H1 (cell line): ENCODE measurements at regions not wholly inside any gene's neighbourhood (a gene's known extent, or its start where the extent isn't known, plus 50 kb on each side); places are given as distances from the start of the nearest gene placed in this dataset.

ENCODE experiments used
- CTCF ChIA-PET: fragments of 300-600 bp; sonication (Branson Sonifier 250); formaldehyde crosslinking; loops from one replicate; lab custom pipeline; 2021; ENCODE audit not compliant: partially characterized antibody; lab: Charles Lee
- POLR2A ChIA-PET: fragments of 300-600 bp; sonication (Branson Sonifier 250); formaldehyde crosslinking; loops from one replicate; lab custom pipeline; 2021; ENCODE audit warnings: inconsistent platforms; ENCODE audit not compliant: partially characterized antibody; lab: Charles Lee
- DNase-seq, 2 experiments: peaks; one replicate each; pipeline versions ENCODE4 v3.0.0 to v3.0.0-alpha.2; 2010 to 2022; ENCODE audit warnings: low spot score in 2 of 2, low read depth in 1 of 2, mixed read lengths in 1 of 2
- FAIRE-seq: peaks from 2 replicates; lab custom pipeline; 2011; peaks lifted over from hg19 to GRCh38; lab: Jason Lieb, UNC
- H2AFZ ChIP-seq: 2 replicates; pipeline ENCODE4 v1.8.1; 2012; ENCODE audit warnings: low read length, inconsistent platforms
- H2AK5ac ChIP-seq: 2 replicates; pipeline ENCODE4 v1.6.1; 2013; ENCODE audit warnings: low read depth, low read length
- H2BK120ac ChIP-seq: replicated peaks from 2 replicates; pipeline ENCODE3; 2013; ENCODE audit warnings: low read depth, low read length, inconsistent platforms
- H2BK12ac ChIP-seq: 2 replicates; pipeline ENCODE4 v1.6.1; 2013; ENCODE audit warnings: low read depth, low read length
- H2BK15ac ChIP-seq: 2 replicates; pipeline ENCODE4 v1.6.1; 2013; ENCODE audit warnings: low read length
- H2BK20ac ChIP-seq: 2 replicates; pipeline ENCODE4 v1.6.1; 2013; ENCODE audit warnings: low read length
- H2BK5ac ChIP-seq: 2 replicates; pipeline ENCODE4 v1.6.1; 2013; ENCODE audit warnings: low read depth, low read length
- H3K14ac ChIP-seq: 2 replicates; pipeline ENCODE4 v1.6.1; 2013; ENCODE audit warnings: inconsistent platforms; ENCODE audit not compliant: insufficient read length
- H3K18ac ChIP-seq: 2 replicates; pipeline ENCODE4 v1.6.1; 2013; ENCODE audit warnings: low read length; ENCODE audit errors: extremely low read depth
- H3K23ac ChIP-seq: 2 replicates; pipeline ENCODE4 v1.6.1; 2013; ENCODE audit warnings: inconsistent platforms; ENCODE audit not compliant: insufficient read length
- H3K23me2 ChIP-seq: 2 replicates; pipeline ENCODE4 v1.6.1; 2013; ENCODE audit warnings: low read depth, low read length
- H3K27ac ChIP-seq: 2 replicates; pipeline ENCODE4 v1.6.1; 2011; ENCODE audit warnings: low read depth, low read length, inconsistent platforms
- H3K27me3 ChIP-seq, 4 experiments: replicated peaks in 1 of 4; 1 replicate in 1 of 4; 2 replicates in 3 of 4; pipeline versions ENCODE4 v1.6.1 to v1.8.1; 2011 to 2013; ENCODE audit warnings: low read length in 3 of 4, mild to moderate bottlenecking in 3 of 4, inconsistent platforms in 2 of 4, mixed read lengths in 2 of 4, moderate library complexity in 1 of 4; ENCODE audit not compliant: control insufficient read depth in 3 of 4, insufficient read depth in 3 of 4; ENCODE audit errors: extremely low read depth in 1 of 4
- H3K36me3 ChIP-seq, 4 experiments: 2 replicates each; pipeline versions ENCODE4 v1.6.1 to v1.8.1; 2011 to 2013; ENCODE audit warnings: mild to moderate bottlenecking in 4 of 4, low read length in 3 of 4, moderate library complexity in 2 of 4, control low read depth in 1 of 4, inconsistent platforms in 1 of 4; ENCODE audit not compliant: insufficient read depth in 4 of 4, control insufficient read depth in 2 of 4
- H3K4ac ChIP-seq: replicated peaks from 2 replicates; pipeline ENCODE3; 2013; ENCODE audit warnings: low read length, low read depth, mixed read lengths, inconsistent platforms; ENCODE audit not compliant: insufficient read length
- H3K4me1 ChIP-seq, 4 experiments: replicated peaks in 1 of 4; 1 replicate in 1 of 4; 2 replicates in 3 of 4; pipeline versions ENCODE4 v1.6.1 to v1.8.1; 2011 to 2013; ENCODE audit warnings: low read length in 3 of 4, inconsistent platforms in 2 of 4, mixed read lengths in 1 of 4; ENCODE audit not compliant: insufficient read depth in 4 of 4, control insufficient read depth in 3 of 4
- H3K4me2 ChIP-seq, 2 experiments: 2 replicates each; pipeline versions ENCODE4 v1.6.1 to v1.8.1; 2011 to 2013; ENCODE audit warnings: low read depth in 2 of 2, low read length in 2 of 2, control low read depth in 1 of 2, inconsistent platforms in 1 of 2, mild to moderate bottlenecking in 1 of 2; ENCODE audit not compliant: insufficient read depth in 1 of 2
- H3K4me3 ChIP-seq, 4 experiments: fragments of 200-600, 300-600 bp in 1 of 4; sonication (generic), shearing (Covaris generic), sonication (Bioruptor Twin) in 1 of 4; 2 replicates each; pipeline versions ENCODE4 v1.5.1 to v1.8.1; 2011 to 2016; ENCODE audit warnings: low read length in 4 of 4, low read depth in 3 of 4, control low read depth in 2 of 4, inconsistent platforms in 2 of 4, mild to moderate bottlenecking in 2 of 4, mixed read lengths in 1 of 4, moderate library complexity in 1 of 4; ENCODE audit not compliant: insufficient read depth in 2 of 4; ENCODE audit errors: extremely low read depth in 1 of 4
- H3K56ac ChIP-seq: replicated peaks from 2 replicates; pipeline ENCODE3; 2013; ENCODE audit warnings: low read depth, mild to moderate bottlenecking, mixed read lengths, low read length, inconsistent platforms; ENCODE audit not compliant: insufficient read length
- H3K79me1 ChIP-seq: 2 replicates; pipeline ENCODE4 v1.6.1; 2013; ENCODE audit warnings: low read depth, low read length, control low read depth
- H3K79me2 ChIP-seq, 2 experiments: 2 replicates each; pipeline versions ENCODE4 v1.6.1 to v1.8.1; 2012 to 2013; ENCODE audit warnings: low read length in 2 of 2, mild to moderate bottlenecking in 2 of 2, inconsistent platforms in 1 of 2; ENCODE audit not compliant: insufficient read depth in 2 of 2, control insufficient read depth in 1 of 2
- H3K9ac ChIP-seq, 4 experiments: replicated peaks in 1 of 4; 1 replicate in 1 of 4; 2 replicates in 3 of 4; pipeline versions ENCODE4 v1.6.1 to v1.8.1; 2011 to 2013; ENCODE audit warnings: low read depth in 3 of 4, low read length in 3 of 4, control low read depth in 2 of 4, mild to moderate bottlenecking in 2 of 4, moderate library complexity in 2 of 4, inconsistent platforms in 1 of 4; ENCODE audit errors: extremely low read depth in 1 of 4
- H3K9me3 ChIP-seq, 2 experiments: 2 replicates each; pipeline versions ENCODE4 v1.6.1 to v1.8.1; 2012 to 2013; ENCODE audit warnings: mild to moderate bottlenecking in 2 of 2, moderate library complexity in 2 of 2, control low read depth in 1 of 2, inconsistent platforms in 1 of 2, low read depth in 1 of 2, low read length in 1 of 2, mixed read lengths in 1 of 2; ENCODE audit not compliant: insufficient read depth in 2 of 2
- H4K20me1 ChIP-seq, 2 experiments: replicated peaks in 1 of 2; 2 replicates each; pipeline versions ENCODE3 to v1.8.1; 2011 to 2013; ENCODE audit warnings: inconsistent platforms in 2 of 2, low read length in 2 of 2, mild to moderate bottlenecking in 1 of 2; ENCODE audit not compliant: insufficient read depth in 2 of 2, control insufficient read depth in 1 of 2
- H4K5ac ChIP-seq: 2 replicates; pipeline ENCODE4 v1.6.1; 2013; ENCODE audit warnings: low read length, low read depth, mixed read lengths, inconsistent platforms; ENCODE audit not compliant: insufficient read length
- H4K8ac ChIP-seq: 2 replicates; pipeline ENCODE4 v1.8.0; 2013; ENCODE audit warnings: mild to moderate bottlenecking, moderate library complexity, low read length, inconsistent platforms; ENCODE audit not compliant: insufficient read depth; ENCODE audit errors: extremely low read depth
- H4K91ac ChIP-seq: replicated peaks from 2 replicates; pipeline ENCODE3; 2013; ENCODE audit warnings: low read length, mixed read lengths, inconsistent platforms; ENCODE audit not compliant: insufficient read length
- ATF3 ChIP-seq: IDR thresholded peaks from 2 replicates; pipeline ENCODE4 v1.6.1; 2011; ENCODE audit warnings: low read depth, mild to moderate bottlenecking, low read length; ENCODE audit not compliant: insufficient read depth
- CEBPB ChIP-seq: IDR thresholded peaks from 2 replicates; pipeline ENCODE4 v1.6.1; 2012; ENCODE audit warnings: low read depth, low read length
- EZH2 ChIP-seq: fragments of 200-600 bp; sonication (generic); IDR thresholded peaks from 2 replicates; pipeline ENCODE4 v1.7.1; 2012; ENCODE audit warnings: low read depth, mild to moderate bottlenecking, moderate library complexity, low read length, inconsistent platforms; ENCODE audit not compliant: severe bottlenecking
- FOSL1 ChIP-seq: IDR thresholded peaks from 2 replicates; pipeline ENCODE4 v1.6.1; 2011; ENCODE audit warnings: mild to moderate bottlenecking, low read depth, low read length, moderate library complexity; ENCODE audit not compliant: insufficient read depth
- HDAC6 ChIP-seq: IDR thresholded peaks from one replicate; pipeline ENCODE4 v1.7.1; 2012; ENCODE audit warnings: low read depth, mild to moderate bottlenecking, inconsistent platforms, low read length, moderate library complexity
- MAX ChIP-seq: IDR thresholded peaks from 2 replicates; pipeline ENCODE4 v1.6.1; 2012; ENCODE audit warnings: inconsistent platforms
- PHF8 ChIP-seq: fragments of 200-600 bp; sonication (generic); conservative IDR thresholded peaks from 2 replicates; pipeline ENCODE4 v1.7.1; 2012; ENCODE audit warnings: low read depth, mild to moderate bottlenecking, inconsistent platforms, low read length, moderate library complexity
- SAP30 ChIP-seq: fragments of 300-600 bp; sonication (generic); IDR thresholded peaks from 2 replicates; pipeline ENCODE4 v1.7.1; 2012; ENCODE audit warnings: low read length, moderate library complexity, mild to moderate bottlenecking, inconsistent platforms; ENCODE audit not compliant: insufficient read depth, insufficient replicate concordance
- SIN3A ChIP-seq, 2 experiments: IDR thresholded peaks in 1 of 2; conservative IDR thresholded peaks in 1 of 2; 2 replicates each; pipeline ENCODE4 v1.6.1; 2011 to 2012; ENCODE audit warnings: low read length in 2 of 2, improper control_type of control experiment in 1 of 2, low read depth in 1 of 2, mild to moderate bottlenecking in 1 of 2
- SIRT6 ChIP-seq: IDR thresholded peaks from one replicate; pipeline ENCODE4 v1.7.1; 2012; ENCODE audit warnings: low read length, inconsistent platforms
- SUZ12 ChIP-seq: fragments of 200-600 bp; sonication (generic); IDR thresholded peaks from 2 replicates; pipeline ENCODE4 v1.6.1; 2012; ENCODE audit warnings: mild to moderate bottlenecking, inconsistent platforms, low read length, moderate library complexity, mixed read lengths
- WGBS, 2 experiments: shearing (Covaris generic) in 1 of 2; methylation state at CpG; one replicate each; pipeline versions ENCODE4 v1.1.6 to v1.1.7; 2013 to 2015; ENCODE audit warnings: low lambda C conversion rate in 2 of 2, mixed read lengths in 2 of 2, inconsistent platforms in 1 of 2, low coverage in 1 of 2, missing lambda C conversion rate in 1 of 2; ENCODE audit not compliant: insufficient replicate concordance in 2 of 2, insufficient coverage in 1 of 2, insufficient read length in 1 of 2; ENCODE audit errors: extremely low coverage in 1 of 2, missing lambda C conversion rate in 1 of 2; 5-methylcytosine and 5-hydroxymethylcytosine counted together
- TF ChIP-seq, protein P1 (sequence below): IDR thresholded peaks from 2 replicates; pipeline ENCODE4 v1.6.1; 2012; ENCODE audit warnings: low read length, inconsistent platforms

DNA sequence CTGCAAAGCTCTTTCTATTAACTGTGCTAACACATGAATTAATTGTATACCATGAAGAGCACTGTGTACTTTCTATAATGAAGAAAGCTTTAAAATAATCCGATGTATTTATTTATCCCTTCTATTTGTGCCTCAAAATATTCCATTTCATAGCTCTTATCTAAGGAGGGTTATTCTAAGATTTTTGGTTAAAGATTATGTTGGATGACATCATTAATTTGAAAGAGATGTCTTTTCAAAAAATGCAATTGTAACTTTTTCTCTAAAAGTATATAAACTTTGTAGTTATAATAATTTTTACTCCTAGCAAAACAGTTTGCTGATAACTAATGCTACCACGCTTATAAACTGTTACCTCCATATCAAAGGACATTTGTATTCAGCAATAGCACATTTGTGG, 192.4 kb upstream of the HSF2 start:
- H3K4ac ChIP-seq: no peak overlapping the region
- no peak overlapping the region for H3K4me2 ChIP-seq
- no peak overlapping the region for H3K9ac ChIP-seq
- H3K18ac ChIP-seq: no peak overlapping the region
- H2AK5ac ChIP-seq: no peak overlapping the region
- no peak overlapping the region for H3K27ac ChIP-seq
- no peak overlapping the region for H2BK120ac ChIP-seq
- no peak overlapping the region for H2BK12ac ChIP-seq
- no peak overlapping the region for H4K8ac ChIP-seq
- no peak overlapping the region for H2BK15ac ChIP-seq
- H4K5ac ChIP-seq: no peak overlapping the region
- H3K79me2 ChIP-seq: no peaks in the 10 kb centered on the region
- H3K14ac ChIP-seq: no peak overlapping the region
- no peak overlapping the region for H3K56ac ChIP-seq
- H4K20me1 ChIP-seq: peaks cover 0 to 1% of the 10 kb centered on the region in 2 experiments
- 87% methylated on average over 2 of the region's 2 CpGs; no CpG with 5 or more reads in 1 of the 2 experiments for WGBS, 2 experiments
- H3K23me2 ChIP-seq: no peaks in the 10 kb centered on the region
- no peak overlapping the region for H4K91ac ChIP-seq
- no peaks in the 10 kb centered on the region for H3K9me3 ChIP-seq
- CTCF ChIA-PET: no interaction called here
- no peak overlapping the region for H2AFZ ChIP-seq
- POLR2A ChIA-PET: no interaction called here
- FAIRE-seq (no peak), DNase-seq (no peak)
- no peaks in the 10 kb centered on the region for H3K36me3 ChIP-seq
- no peaks in the 10 kb centered on the region for H3K27me3 ChIP-seq
- H3K79me1 ChIP-seq: no peaks in the 10 kb centered on the region
- no peak overlapping the region for H2BK20ac ChIP-seq
- no peak overlapping the region for H3K4me3 ChIP-seq
- no peak overlapping the region for H2BK5ac ChIP-seq
- no peak overlapping the region for H3K23ac ChIP-seq
- H3K4me1 ChIP-seq: no peaks in the 10 kb centered on the region
- TF ChIP-seq SIRT6: no peak
- TF ChIP-seq, protein P1, sequence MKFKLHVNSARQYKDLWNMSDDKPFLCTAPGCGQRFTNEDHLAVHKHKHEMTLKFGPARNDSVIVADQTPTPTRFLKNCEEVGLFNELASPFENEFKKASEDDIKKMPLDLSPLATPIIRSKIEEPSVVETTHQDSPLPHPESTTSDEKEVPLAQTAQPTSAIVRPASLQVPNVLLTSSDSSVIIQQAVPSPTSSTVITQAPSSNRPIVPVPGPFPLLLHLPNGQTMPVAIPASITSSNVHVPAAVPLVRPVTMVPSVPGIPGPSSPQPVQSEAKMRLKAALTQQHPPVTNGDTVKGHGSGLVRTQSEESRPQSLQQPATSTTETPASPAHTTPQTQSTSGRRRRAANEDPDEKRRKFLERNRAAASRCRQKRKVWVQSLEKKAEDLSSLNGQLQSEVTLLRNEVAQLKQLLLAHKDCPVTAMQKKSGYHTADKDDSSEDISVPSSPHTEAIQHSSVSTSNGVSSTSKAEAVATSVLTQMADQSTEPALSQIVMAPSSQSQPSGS: no peak
- TF ChIP-seq PHF8: no peak
- TF ChIP-seq EZH2: no peak
- TF ChIP-seq SAP30: no peak
- no peak for TF ChIP-seq HDAC6
- no peak for TF ChIP-seq SIN3A (conservative IDR thresholded peaks at IDR 0.05 in 1 of 2, IDR thresholded peaks at IDR 0.05 in 1 of 2; ENCODE audit: low read depth in 1 of 2, low read length in 2 of 2)
- no peak for TF ChIP-seq CEBPB
- no peak for TF ChIP-seq MAX
- TF ChIP-seq FOSL1: no peak
- TF ChIP-seq SUZ12: no peak
- TF ChIP-seq ATF3: no peak
